Neural cell (in vitro differentiated cells): ENCODE measurements at regions not wholly inside any gene's neighbourhood (a gene's known extent, or its start where the extent isn't known, plus 50 kb on each side); places are given as distances from the start of the nearest gene placed in this dataset.

Experiments
- H2AFZ ChIP-seq: fragments of 200-600, 300-800 bp; sonication (generic), shearing (Covaris generic); 2 replicates; pipeline ENCODE4 v1.6.0; 2014; ENCODE audit warnings: low read depth, mild to moderate bottlenecking, antibody characterized with exemption, low read length, moderate library complexity
- H3F3A ChIP-seq: fragments of 200-600 bp; shearing (Covaris generic); 2 replicates; pipeline ENCODE4 v1.6.1; 2016; ENCODE audit warnings: mild to moderate bottlenecking, moderate library complexity, mixed read lengths, antibody characterized with exemption, low read length; ENCODE audit not compliant: insufficient read depth, poor library complexity, severe bottlenecking
- H3K27ac ChIP-seq: fragments of 200-600, 300-800 bp; sonication (generic), shearing (Covaris generic); 2 replicates; pipeline ENCODE4 v1.5.1; 2014; ENCODE audit warnings: mild to moderate bottlenecking, low read length, moderate library complexity
- H3K27me3 ChIP-seq: fragments of 300-800, 200-600 bp; sonication (generic), shearing (Covaris generic); 2 replicates; pipeline ENCODE4 v1.6.0; 2014; ENCODE audit warnings: mild to moderate bottlenecking, low read depth, low read length, moderate library complexity; ENCODE audit not compliant: insufficient read depth
- H3K36me3 ChIP-seq: fragments of 300-800, 200-600 bp; sonication (generic), shearing (Covaris generic); 2 replicates; pipeline ENCODE4 v1.5.1; 2014; ENCODE audit warnings: mild to moderate bottlenecking, antibody characterized with exemption, low read length, moderate library complexity; ENCODE audit not compliant: insufficient read depth
- H3K4me2 ChIP-seq: fragments of 300-800, 200-600 bp; sonication (generic), shearing (Covaris generic); 2 replicates; pipeline ENCODE4 v1.6.0; 2014; ENCODE audit warnings: mild to moderate bottlenecking, low read length
- H3K4me3 ChIP-seq: fragments of 300-800, 200-600 bp; sonication (generic), shearing (Covaris generic); 2 replicates; pipeline ENCODE4 v1.5.1; 2014; ENCODE audit warnings: mild to moderate bottlenecking, low read length, moderate library complexity
- H3K79me2 ChIP-seq: fragments of 200-600 bp; shearing (Covaris generic); replicated peaks from 2 replicates; pipeline ENCODE4 v1.6.0; 2014; ENCODE audit warnings: mild to moderate bottlenecking, low read length, moderate library complexity; ENCODE audit not compliant: insufficient read depth
- H3K9ac ChIP-seq: fragments of 300-800, 200-600 bp; sonication (generic), shearing (Covaris generic); 2 replicates; pipeline ENCODE4 v1.6.1; 2016; ENCODE audit warnings: mild to moderate bottlenecking, low read length, mixed read lengths
- H3K9me2 ChIP-seq: fragments of 200-600 bp; shearing (Covaris generic); 2 replicates; pipeline ENCODE4 v1.6.1; 2016; ENCODE audit warnings: mild to moderate bottlenecking, low read length, mixed read lengths; ENCODE audit not compliant: insufficient read depth
- H3K9me3 ChIP-seq: fragments of 200-600, 300-800 bp; sonication (generic), shearing (Covaris generic); 2 replicates; pipeline ENCODE4 v1.6.1; 2016; ENCODE audit warnings: mild to moderate bottlenecking, mixed run types, low read length, moderate library complexity, mixed read lengths
- H4K20me1 ChIP-seq: fragments of 200-600 bp; shearing (Covaris generic); 2 replicates; pipeline ENCODE4 v1.6.1; 2016; ENCODE audit warnings: mild to moderate bottlenecking, mixed run types; ENCODE audit not compliant: insufficient read depth
- EP300 ChIP-seq: fragments of 450-650 bp; conservative IDR thresholded peaks from 2 replicates; pipeline ENCODE4 v1.6.1; 2014; ENCODE audit warnings: antibody characterized with exemption, mild to moderate bottlenecking, moderate library complexity; ENCODE audit not compliant: poor library complexity, severe bottlenecking
- EZH2 ChIP-seq: fragments of 200-600, 300-800 bp; shearing (Covaris generic), sonication (generic); IDR thresholded peaks from 2 replicates; pipeline ENCODE4 v1.6.1; 2014; ENCODE audit warnings: antibody characterized with exemption, low read length, borderline replicate concordance, mild to moderate bottlenecking; ENCODE audit not compliant: insufficient read depth, poor library complexity, severe bottlenecking
- MXI1 ChIP-seq: fragments of 450-650 bp; conservative IDR thresholded peaks from 2 replicates; pipeline ENCODE4 v1.6.1; 2014; ENCODE audit warnings: antibody characterized with exemption, mild to moderate bottlenecking; ENCODE audit not compliant: poor library complexity, severe bottlenecking
- POLR2AphosphoS5 ChIP-seq: IDR thresholded peaks from 2 replicates; pipeline ENCODE4 v1.6.1; 2012
- RAD21 ChIP-seq: fragments of 450-650 bp; conservative IDR thresholded peaks from 2 replicates; pipeline ENCODE4 v1.6.1; 2014; ENCODE audit warnings: antibody characterized with exemption, mild to moderate bottlenecking, moderate library complexity
- SMC3 ChIP-seq: fragments of 450-650 bp; conservative IDR thresholded peaks from 2 replicates; pipeline ENCODE4 v1.6.1; 2014; ENCODE audit warnings: antibody characterized with exemption, mild to moderate bottlenecking, moderate library complexity; ENCODE audit not compliant: poor library complexity
- TAF1 ChIP-seq: IDR thresholded peaks from 2 replicates; pipeline ENCODE4 v1.6.1; 2012; ENCODE audit warnings: low read depth
- TF ChIP-seq, protein P1 (sequence below): fragments of 450-650 bp; IDR thresholded peaks from 2 replicates; pipeline ENCODE4 v1.5.1; 2014; ENCODE audit warnings: antibody characterized with exemption, mild to moderate bottlenecking, moderate library complexity; ENCODE audit not compliant: poor library complexity, severe bottlenecking
- TF ChIP-seq, protein P2 (sequence below): IDR thresholded peaks from 2 replicates; pipeline ENCODE4 v1.6.1; 2012; ENCODE audit warnings: borderline replicate concordance

DNA sequence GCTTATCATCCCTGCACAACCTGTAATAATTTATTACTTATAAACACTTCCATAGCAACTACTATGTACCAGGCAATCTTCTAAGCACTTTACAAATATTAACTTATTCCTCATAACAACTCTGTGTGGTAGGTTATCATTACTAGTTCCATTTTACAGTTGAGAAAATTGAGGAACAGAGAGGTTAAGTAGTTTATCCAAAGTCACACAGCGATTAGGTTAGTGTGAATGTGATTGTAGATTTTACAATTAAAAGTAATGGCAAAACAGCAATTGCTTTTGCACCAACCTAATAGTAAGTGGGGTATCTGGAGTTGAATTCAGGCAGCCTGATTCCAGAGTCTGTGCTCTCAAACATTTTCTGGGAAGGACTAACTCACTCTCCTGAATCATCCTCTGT, 348.9 kb downstream of the NKX6-1 start:
- Histone ChIP-seq H2AFZ (no peak overlapping the region), H3K4me3 (no peak overlapping the region), H3K4me2 (no peak overlapping the region), H3K9me3 (no peaks in the 10 kb centered on the region), H3K79me2 (no peaks in the 10 kb centered on the region), H3K27me3 (no peaks in the 10 kb centered on the region), H3K27ac (no peak overlapping the region), H3K36me3 (no peaks in the 10 kb centered on the region), H3F3A (no peaks in the 10 kb centered on the region), H3K9me2 (no peaks in the 10 kb centered on the region), H4K20me1 (no peaks in the 10 kb centered on the region), H3K9ac (no peak overlapping the region)
- TF ChIP-seq POLR2AphosphoS5 (no peak), SMC3 (no peak), TAF1 (no peak), EP300 (no peak), EZH2 (no peak), RAD21 (no peak), MXI1 (no peak)
- TF ChIP-seq, protein P1, sequence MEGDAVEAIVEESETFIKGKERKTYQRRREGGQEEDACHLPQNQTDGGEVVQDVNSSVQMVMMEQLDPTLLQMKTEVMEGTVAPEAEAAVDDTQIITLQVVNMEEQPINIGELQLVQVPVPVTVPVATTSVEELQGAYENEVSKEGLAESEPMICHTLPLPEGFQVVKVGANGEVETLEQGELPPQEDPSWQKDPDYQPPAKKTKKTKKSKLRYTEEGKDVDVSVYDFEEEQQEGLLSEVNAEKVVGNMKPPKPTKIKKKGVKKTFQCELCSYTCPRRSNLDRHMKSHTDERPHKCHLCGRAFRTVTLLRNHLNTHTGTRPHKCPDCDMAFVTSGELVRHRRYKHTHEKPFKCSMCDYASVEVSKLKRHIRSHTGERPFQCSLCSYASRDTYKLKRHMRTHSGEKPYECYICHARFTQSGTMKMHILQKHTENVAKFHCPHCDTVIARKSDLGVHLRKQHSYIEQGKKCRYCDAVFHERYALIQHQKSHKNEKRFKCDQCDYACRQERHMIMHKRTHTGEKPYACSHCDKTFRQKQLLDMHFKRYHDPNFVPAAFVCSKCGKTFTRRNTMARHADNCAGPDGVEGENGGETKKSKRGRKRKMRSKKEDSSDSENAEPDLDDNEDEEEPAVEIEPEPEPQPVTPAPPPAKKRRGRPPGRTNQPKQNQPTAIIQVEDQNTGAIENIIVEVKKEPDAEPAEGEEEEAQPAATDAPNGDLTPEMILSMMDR = no peak
- TF ChIP-seq, protein P2, sequence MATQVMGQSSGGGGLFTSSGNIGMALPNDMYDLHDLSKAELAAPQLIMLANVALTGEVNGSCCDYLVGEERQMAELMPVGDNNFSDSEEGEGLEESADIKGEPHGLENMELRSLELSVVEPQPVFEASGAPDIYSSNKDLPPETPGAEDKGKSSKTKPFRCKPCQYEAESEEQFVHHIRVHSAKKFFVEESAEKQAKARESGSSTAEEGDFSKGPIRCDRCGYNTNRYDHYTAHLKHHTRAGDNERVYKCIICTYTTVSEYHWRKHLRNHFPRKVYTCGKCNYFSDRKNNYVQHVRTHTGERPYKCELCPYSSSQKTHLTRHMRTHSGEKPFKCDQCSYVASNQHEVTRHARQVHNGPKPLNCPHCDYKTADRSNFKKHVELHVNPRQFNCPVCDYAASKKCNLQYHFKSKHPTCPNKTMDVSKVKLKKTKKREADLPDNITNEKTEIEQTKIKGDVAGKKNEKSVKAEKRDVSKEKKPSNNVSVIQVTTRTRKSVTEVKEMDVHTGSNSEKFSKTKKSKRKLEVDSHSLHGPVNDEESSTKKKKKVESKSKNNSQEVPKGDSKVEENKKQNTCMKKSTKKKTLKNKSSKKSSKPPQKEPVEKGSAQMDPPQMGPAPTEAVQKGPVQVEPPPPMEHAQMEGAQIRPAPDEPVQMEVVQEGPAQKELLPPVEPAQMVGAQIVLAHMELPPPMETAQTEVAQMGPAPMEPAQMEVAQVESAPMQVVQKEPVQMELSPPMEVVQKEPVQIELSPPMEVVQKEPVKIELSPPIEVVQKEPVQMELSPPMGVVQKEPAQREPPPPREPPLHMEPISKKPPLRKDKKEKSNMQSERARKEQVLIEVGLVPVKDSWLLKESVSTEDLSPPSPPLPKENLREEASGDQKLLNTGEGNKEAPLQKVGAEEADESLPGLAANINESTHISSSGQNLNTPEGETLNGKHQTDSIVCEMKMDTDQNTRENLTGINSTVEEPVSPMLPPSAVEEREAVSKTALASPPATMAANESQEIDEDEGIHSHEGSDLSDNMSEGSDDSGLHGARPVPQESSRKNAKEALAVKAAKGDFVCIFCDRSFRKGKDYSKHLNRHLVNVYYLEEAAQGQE = no peak

GRCh38 chr4:84147831-84148230, 351.3 kb downstream of the NKX6-1 start:
- Histone ChIP-seq H3K4me2 (no peak overlapping the region), H3K27me3 (no peaks in the 10 kb centered on the region), H3K9me3 (no peaks in the 10 kb centered on the region), H4K20me1 (no peaks in the 10 kb centered on the region), H3K79me2 (no peaks in the 10 kb centered on the region), H3K27ac (no peak overlapping the region), H3K36me3 (no peaks in the 10 kb centered on the region), H3K9me2 (no peaks in the 10 kb centered on the region), H3F3A (no peaks in the 10 kb centered on the region), H3K9ac (no peak overlapping the region), H2AFZ (no peak overlapping the region), H3K4me3 (no peak overlapping the region)
- TF ChIP-seq, protein P2 = no peak
- TF ChIP-seq POLR2AphosphoS5 = no peak
- no peak for TF ChIP-seq MXI1
- TF ChIP-seq, protein P1 = no peak
- no peak for TF ChIP-seq SMC3
- no peak for TF ChIP-seq TAF1
- no peak for TF ChIP-seq EP300
